Caco-2 (cell line): ENCODE measurements at regions not wholly inside any gene's neighbourhood (a gene's known extent, or its start where the extent isn't known, plus 50 kb on each side); places are given as distances from the start of the nearest gene placed in this dataset.

Source experiments
- BruUV-seq: library from RNA; stranded (reverse); fragments of 400-500 nt; replicated peaks from 2 replicates; lab custom pipeline; 2021; lab: Mats Ljungman, UMichigan
- CTCF ChIA-PET: fragments of 300-600 bp; sonication (Branson Sonifier 250); formaldehyde crosslinking; loops from one replicate; lab custom pipeline; 2022; ENCODE audit warnings: antibody characterized with exemption; lab: Charles Lee
- POLR2A ChIA-PET: fragments of 300-600 bp; sonication (Branson Sonifier 250); formaldehyde crosslinking; loops from one replicate; lab custom pipeline; 2022; ENCODE audit warnings: antibody characterized with exemption; lab: Charles Lee
- DNase-seq, 2 experiments: peaks; one replicate each; pipeline versions ENCODE4 v3.0.0 to v3.0.0-alpha.2; 2020 to 2022
- H3K27me3 ChIP-seq: replicated peaks from 2 replicates; pipeline ENCODE4 v1.6.0; 2011; ENCODE audit warnings: low read length; ENCODE audit not compliant: control insufficient read depth, insufficient read depth
- H3K36me3 ChIP-seq: 2 replicates; pipeline ENCODE4 v1.5.1; 2011; ENCODE audit warnings: low read length; ENCODE audit not compliant: control insufficient read depth, insufficient read depth
- H3K4me1 ChIP-seq: fragments of 250-450 bp; sonication (Bioruptor Pico); 2 replicates; pipeline ENCODE4 v1.5.1; 2020; ENCODE audit warnings: mild to moderate bottlenecking
- H3K4me3 ChIP-seq: 2 replicates; pipeline ENCODE4 v1.5.1; 2011; ENCODE audit warnings: low read depth, mild to moderate bottlenecking, control low read depth, low read length
- H3K9me3 ChIP-seq: fragments of 250-450 bp; sonication (Bioruptor Pico); 2 replicates; pipeline ENCODE4 v1.5.1; 2020; ENCODE audit warnings: mild to moderate bottlenecking, moderate library complexity
- H3K27ac Mint-ChIP-seq: one replicate; pipeline ENCODE4 v1.8.0; 2022; ENCODE audit warnings: mixed read lengths; ENCODE audit not compliant: unreplicated experiment
- H3K27me3 Mint-ChIP-seq: one replicate; pipeline ENCODE4 v1.8.0; 2022; ENCODE audit warnings: mixed read lengths; ENCODE audit not compliant: insufficient read depth, unreplicated experiment
- H3K36me3 Mint-ChIP-seq: one replicate; pipeline ENCODE4 v1.8.0; 2022; ENCODE audit warnings: mild to moderate bottlenecking, mixed read lengths; ENCODE audit not compliant: insufficient read depth, unreplicated experiment
- H3K4me1 Mint-ChIP-seq: one replicate; pipeline ENCODE4 v1.8.0; 2022; ENCODE audit warnings: low read depth, mixed read lengths; ENCODE audit not compliant: unreplicated experiment
- H3K4me3 Mint-ChIP-seq: one replicate; pipeline ENCODE4 v1.8.0; 2022; ENCODE audit warnings: mild to moderate bottlenecking, moderate library complexity, mixed read lengths; ENCODE audit not compliant: unreplicated experiment
- H3K9me3 Mint-ChIP-seq: one replicate; pipeline ENCODE4 v1.8.0; 2022; ENCODE audit warnings: mixed read lengths; ENCODE audit not compliant: unreplicated experiment
- CTCF ChIP-seq, 2 experiments: fragments of 200-600 bp in 1 of 2; IDR thresholded peaks; 1 replicate in 1 of 2; 2 replicates in 1 of 2; pipeline versions ENCODE4 v1.5.1 to v1.8.0; 2011 to 2022; ENCODE audit warnings: antibody characterized with exemption in 1 of 2, control low read depth in 1 of 2, inconsistent platforms in 1 of 2, low read depth in 1 of 2, low read length in 1 of 2, mild to moderate bottlenecking in 1 of 2, moderate library complexity in 1 of 2; ENCODE audit not compliant: insufficient read depth in 1 of 2, severe bottlenecking in 1 of 2, unreplicated experiment in 1 of 2
- intact Hi-C: fragments of 100-400 bp; cut with micrococcal nuclease; formaldehyde crosslinking; loops from one replicate; pipeline ENCODE4 v1.10.0; 2022; ENCODE audit not compliant: unreplicated experiment

- Histone ChIP-seq H3K36me3 (no peaks in the 10 kb centered on the region), H3K27me3 (no peaks in the 10 kb centered on the region), H3K9me3 (no peaks in the 10 kb centered on the region), H3K4me1 (peaks cover 19% of the 10 kb centered on the region), H3K4me3 (no peak overlapping the region)
- BruUV-seq, result no TSS peak
- Mint-ChIP-seq H3K9me3 (no peaks in the 10 kb centered on the region), H3K36me3 (no peaks in the 10 kb centered on the region), H3K4me1 (peaks cover 16% of the 10 kb centered on the region), H3K27me3 (no peaks in the 10 kb centered on the region), H3K27ac (peak overlapping the region; percentile 80), H3K4me3 (no peak overlapping the region)
- POLR2A ChIA-PET, result interaction anchor here (0.5 to 1.1 kb wide), 2 partner anchors 35 to 139 kb away, joined by 3 to 5 read pairs; no protein-coding TSS in a partner anchor
- intact Hi-C loops, result loop anchor here (1.0 to 5.0 kb wide), 3 partner anchors 34 to 49 kb away; no protein-coding TSS in a partner anchor
- peak in 1 of 2 experiments; percentile 36 for TF ChIP-seq CTCF (IDR thresholded peaks at IDR 0.05; ENCODE audit: insufficient read depth in 1 of 2, low read depth in 1 of 2, low read length in 1 of 2, severe bottlenecking in 1 of 2, unreplicated experiment in 1 of 2)
- DNase-seq, result peak; percentile 76 to 81
- CTCF ChIA-PET, result interaction anchor here (0.6 to 2.1 kb wide), 16 partner anchors 8 to 196 kb away, joined by 3 to 13 read pairs (median 5); no protein-coding TSS in a partner anchor
These were observed 141.4 kb upstream of the GSE1 start for GRCh38 chr16:85471469-85472431.

DNA sequence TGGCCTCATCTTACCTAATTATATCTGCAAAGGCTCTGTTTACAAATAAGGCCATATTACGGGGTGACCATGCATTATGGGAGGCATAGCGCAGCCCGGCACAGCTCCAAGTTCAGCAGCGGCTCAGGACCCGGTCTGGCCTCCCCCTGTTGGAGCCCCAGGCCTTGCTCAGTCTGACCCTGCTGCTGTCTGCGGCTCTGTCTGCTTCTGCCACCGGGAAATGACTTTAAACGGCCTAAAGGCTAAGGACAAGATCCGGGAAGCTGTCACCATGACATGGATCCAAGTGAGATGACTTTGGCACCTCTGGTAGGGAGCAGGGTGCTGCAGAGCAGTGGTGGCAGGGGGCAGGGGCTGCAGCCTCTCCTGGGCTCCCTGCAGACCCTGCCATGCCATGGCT lies 140.6 kb upstream of the GSE1 start:
- H3K4me1 ChIP-seq, result peaks cover 19% of the 10 kb centered on the region
- Mint-ChIP-seq H3K4me3 (no peak overlapping the region), H3K27ac (peak overlapping the region; percentile 80), H3K9me3 (no peaks in the 10 kb centered on the region), H3K4me1 (peaks cover 16% of the 10 kb centered on the region), H3K36me3 (no peaks in the 10 kb centered on the region), H3K27me3 (no peaks in the 10 kb centered on the region)
- H3K27me3 ChIP-seq, result no peaks in the 10 kb centered on the region
- ChIA-PET POLR2A (interaction anchor here (0.5 to 1.1 kb wide), 2 partner anchors 36 to 138 kb away, joined by 3 to 5 read pairs; no protein-coding TSS in a partner anchor), CTCF (interaction anchor here (0.6 to 2.0 kb wide), 16 partner anchors 8 to 197 kb away, joined by 3 to 13 read pairs (median 5); no protein-coding TSS in a partner anchor)
- H3K4me3 ChIP-seq, result no peak overlapping the region
- no peak for TF ChIP-seq CTCF (IDR thresholded peaks at IDR 0.05; ENCODE audit: insufficient read depth in 1 of 2, low read depth in 1 of 2, low read length in 1 of 2, severe bottlenecking in 1 of 2, unreplicated experiment in 1 of 2)
- no peaks in the 10 kb centered on the region for H3K36me3 ChIP-seq
- H3K9me3 ChIP-seq, result no peaks in the 10 kb centered on the region
- no TSS peak for BruUV-seq
- DNase-seq, result no peak
- intact Hi-C loops, result loop anchor here (1.0 to 5.0 kb wide), 3 partner anchors 35 to 50 kb away; no protein-coding TSS in a partner anchor

DNA sequence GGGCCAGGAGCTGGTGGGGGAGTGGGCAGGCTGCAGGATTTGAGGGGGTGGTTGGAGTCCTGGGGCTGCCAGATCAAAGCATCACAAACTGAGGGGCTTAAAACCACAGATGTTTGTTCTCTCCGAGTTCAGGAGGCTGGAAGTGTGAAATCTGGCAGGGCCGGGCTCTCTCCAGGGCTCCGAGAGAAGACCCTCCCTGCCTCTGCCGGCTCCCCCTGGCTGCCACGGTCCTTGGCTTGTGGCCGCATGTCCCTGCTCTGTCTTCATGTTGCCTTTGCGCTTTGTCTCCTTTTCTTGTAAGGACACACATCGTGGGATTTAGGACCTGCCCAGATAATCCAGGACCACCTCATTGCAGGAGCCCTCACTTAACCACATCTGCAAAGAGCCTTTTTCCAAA lies 139.8 kb upstream of the GSE1 start:
- H3K27me3 Mint-ChIP-seq, result no peaks in the 10 kb centered on the region
- H3K9me3 ChIP-seq, result no peaks in the 10 kb centered on the region
- ChIA-PET POLR2A (no interaction called here), CTCF (interaction anchor here (0.7 to 2.0 kb wide), 7 partner anchors 9 to 81 kb away, joined by 3 to 11 read pairs (median 3); no protein-coding TSS in a partner anchor)
- peak in 1 of 2 experiments; percentile 22 for TF ChIP-seq CTCF (IDR thresholded peaks at IDR 0.05; ENCODE audit: insufficient read depth in 1 of 2, low read depth in 1 of 2, low read length in 1 of 2, severe bottlenecking in 1 of 2, unreplicated experiment in 1 of 2)
- H3K27me3 ChIP-seq, result no peaks in the 10 kb centered on the region
- no TSS peak for BruUV-seq
- peaks cover 19% of the 10 kb centered on the region for H3K4me1 ChIP-seq
- intact Hi-C loops, result loop anchor here (5.0 kb wide), 1 partner anchor 36 kb away; no protein-coding TSS in a partner anchor
- no peaks in the 10 kb centered on the region for H3K9me3 Mint-ChIP-seq
- H3K4me3 Mint-ChIP-seq, result no peak overlapping the region
- DNase-seq, result no peak
- H3K27ac Mint-ChIP-seq, result peak overlapping the region; percentile 80
- peaks cover 16% of the 10 kb centered on the region for H3K4me1 Mint-ChIP-seq
- H3K36me3 ChIP-seq, result no peaks in the 10 kb centered on the region
- H3K4me3 ChIP-seq, result no peak overlapping the region
- H3K36me3 Mint-ChIP-seq, result no peaks in the 10 kb centered on the region
